H1 (cell line): ENCODE measurements at regions not wholly inside any gene's neighbourhood (a gene's known extent, or its start where the extent isn't known, plus 50 kb on each side); places are given as distances from the start of the nearest gene placed in this dataset.

Experiments
- CTCF ChIA-PET: fragments of 300-600 bp; sonication (Branson Sonifier 250); formaldehyde crosslinking; loops from one replicate; lab custom pipeline; 2021; ENCODE audit not compliant: partially characterized antibody; lab: Charles Lee
- POLR2A ChIA-PET: fragments of 300-600 bp; sonication (Branson Sonifier 250); formaldehyde crosslinking; loops from one replicate; lab custom pipeline; 2021; ENCODE audit warnings: inconsistent platforms; ENCODE audit not compliant: partially characterized antibody; lab: Charles Lee
- DNase-seq, 2 experiments: peaks; one replicate each; pipeline versions ENCODE4 v3.0.0 to v3.0.0-alpha.2; 2010 to 2022; ENCODE audit warnings: low spot score in 2 of 2, low read depth in 1 of 2, mixed read lengths in 1 of 2
- FAIRE-seq: peaks from 2 replicates; lab custom pipeline; 2011; peaks lifted over from hg19 to GRCh38; lab: Jason Lieb, UNC
- H2AFZ ChIP-seq: 2 replicates; pipeline ENCODE4 v1.8.1; 2012; ENCODE audit warnings: low read length, inconsistent platforms
- H2AK5ac ChIP-seq: 2 replicates; pipeline ENCODE4 v1.6.1; 2013; ENCODE audit warnings: low read depth, low read length
- H2BK120ac ChIP-seq: replicated peaks from 2 replicates; pipeline ENCODE3; 2013; ENCODE audit warnings: low read depth, low read length, inconsistent platforms
- H2BK12ac ChIP-seq: 2 replicates; pipeline ENCODE4 v1.6.1; 2013; ENCODE audit warnings: low read depth, low read length
- H2BK15ac ChIP-seq: 2 replicates; pipeline ENCODE4 v1.6.1; 2013; ENCODE audit warnings: low read length
- H2BK20ac ChIP-seq: 2 replicates; pipeline ENCODE4 v1.6.1; 2013; ENCODE audit warnings: low read length
- H2BK5ac ChIP-seq: 2 replicates; pipeline ENCODE4 v1.6.1; 2013; ENCODE audit warnings: low read depth, low read length
- H3K14ac ChIP-seq: 2 replicates; pipeline ENCODE4 v1.6.1; 2013; ENCODE audit warnings: inconsistent platforms; ENCODE audit not compliant: insufficient read length
- H3K18ac ChIP-seq: 2 replicates; pipeline ENCODE4 v1.6.1; 2013; ENCODE audit warnings: low read length; ENCODE audit errors: extremely low read depth
- H3K23ac ChIP-seq: 2 replicates; pipeline ENCODE4 v1.6.1; 2013; ENCODE audit warnings: inconsistent platforms; ENCODE audit not compliant: insufficient read length
- H3K23me2 ChIP-seq: 2 replicates; pipeline ENCODE4 v1.6.1; 2013; ENCODE audit warnings: low read depth, low read length
- H3K27ac ChIP-seq: 2 replicates; pipeline ENCODE4 v1.6.1; 2011; ENCODE audit warnings: low read depth, low read length, inconsistent platforms
- H3K27me3 ChIP-seq, 4 experiments: replicated peaks in 1 of 4; 1 replicate in 1 of 4; 2 replicates in 3 of 4; pipeline versions ENCODE4 v1.6.1 to v1.8.1; 2011 to 2013; ENCODE audit warnings: low read length in 3 of 4, mild to moderate bottlenecking in 3 of 4, inconsistent platforms in 2 of 4, mixed read lengths in 2 of 4, moderate library complexity in 1 of 4; ENCODE audit not compliant: control insufficient read depth in 3 of 4, insufficient read depth in 3 of 4; ENCODE audit errors: extremely low read depth in 1 of 4
- H3K36me3 ChIP-seq, 4 experiments: 2 replicates each; pipeline versions ENCODE4 v1.6.1 to v1.8.1; 2011 to 2013; ENCODE audit warnings: mild to moderate bottlenecking in 4 of 4, low read length in 3 of 4, moderate library complexity in 2 of 4, control low read depth in 1 of 4, inconsistent platforms in 1 of 4; ENCODE audit not compliant: insufficient read depth in 4 of 4, control insufficient read depth in 2 of 4
- H3K4ac ChIP-seq: replicated peaks from 2 replicates; pipeline ENCODE3; 2013; ENCODE audit warnings: low read length, low read depth, mixed read lengths, inconsistent platforms; ENCODE audit not compliant: insufficient read length
- H3K4me1 ChIP-seq, 4 experiments: replicated peaks in 1 of 4; 1 replicate in 1 of 4; 2 replicates in 3 of 4; pipeline versions ENCODE4 v1.6.1 to v1.8.1; 2011 to 2013; ENCODE audit warnings: low read length in 3 of 4, inconsistent platforms in 2 of 4, mixed read lengths in 1 of 4; ENCODE audit not compliant: insufficient read depth in 4 of 4, control insufficient read depth in 3 of 4
- H3K4me2 ChIP-seq, 2 experiments: 2 replicates each; pipeline versions ENCODE4 v1.6.1 to v1.8.1; 2011 to 2013; ENCODE audit warnings: low read depth in 2 of 2, low read length in 2 of 2, control low read depth in 1 of 2, inconsistent platforms in 1 of 2, mild to moderate bottlenecking in 1 of 2; ENCODE audit not compliant: insufficient read depth in 1 of 2
- H3K4me3 ChIP-seq, 4 experiments: fragments of 200-600, 300-600 bp in 1 of 4; sonication (generic), shearing (Covaris generic), sonication (Bioruptor Twin) in 1 of 4; 2 replicates each; pipeline versions ENCODE4 v1.5.1 to v1.8.1; 2011 to 2016; ENCODE audit warnings: low read length in 4 of 4, low read depth in 3 of 4, control low read depth in 2 of 4, inconsistent platforms in 2 of 4, mild to moderate bottlenecking in 2 of 4, mixed read lengths in 1 of 4, moderate library complexity in 1 of 4; ENCODE audit not compliant: insufficient read depth in 2 of 4; ENCODE audit errors: extremely low read depth in 1 of 4
- H3K56ac ChIP-seq: replicated peaks from 2 replicates; pipeline ENCODE3; 2013; ENCODE audit warnings: low read depth, mild to moderate bottlenecking, mixed read lengths, low read length, inconsistent platforms; ENCODE audit not compliant: insufficient read length
- H3K79me1 ChIP-seq: 2 replicates; pipeline ENCODE4 v1.6.1; 2013; ENCODE audit warnings: low read depth, low read length, control low read depth
- H3K79me2 ChIP-seq, 2 experiments: 2 replicates each; pipeline versions ENCODE4 v1.6.1 to v1.8.1; 2012 to 2013; ENCODE audit warnings: low read length in 2 of 2, mild to moderate bottlenecking in 2 of 2, inconsistent platforms in 1 of 2; ENCODE audit not compliant: insufficient read depth in 2 of 2, control insufficient read depth in 1 of 2
- H3K9ac ChIP-seq, 4 experiments: replicated peaks in 1 of 4; 1 replicate in 1 of 4; 2 replicates in 3 of 4; pipeline versions ENCODE4 v1.6.1 to v1.8.1; 2011 to 2013; ENCODE audit warnings: low read depth in 3 of 4, low read length in 3 of 4, control low read depth in 2 of 4, mild to moderate bottlenecking in 2 of 4, moderate library complexity in 2 of 4, inconsistent platforms in 1 of 4; ENCODE audit errors: extremely low read depth in 1 of 4
- H3K9me3 ChIP-seq, 2 experiments: 2 replicates each; pipeline versions ENCODE4 v1.6.1 to v1.8.1; 2012 to 2013; ENCODE audit warnings: mild to moderate bottlenecking in 2 of 2, moderate library complexity in 2 of 2, control low read depth in 1 of 2, inconsistent platforms in 1 of 2, low read depth in 1 of 2, low read length in 1 of 2, mixed read lengths in 1 of 2; ENCODE audit not compliant: insufficient read depth in 2 of 2
- H4K20me1 ChIP-seq, 2 experiments: replicated peaks in 1 of 2; 2 replicates each; pipeline versions ENCODE3 to v1.8.1; 2011 to 2013; ENCODE audit warnings: inconsistent platforms in 2 of 2, low read length in 2 of 2, mild to moderate bottlenecking in 1 of 2; ENCODE audit not compliant: insufficient read depth in 2 of 2, control insufficient read depth in 1 of 2
- H4K5ac ChIP-seq: 2 replicates; pipeline ENCODE4 v1.6.1; 2013; ENCODE audit warnings: low read length, low read depth, mixed read lengths, inconsistent platforms; ENCODE audit not compliant: insufficient read length
- H4K8ac ChIP-seq: 2 replicates; pipeline ENCODE4 v1.8.0; 2013; ENCODE audit warnings: mild to moderate bottlenecking, moderate library complexity, low read length, inconsistent platforms; ENCODE audit not compliant: insufficient read depth; ENCODE audit errors: extremely low read depth
- H4K91ac ChIP-seq: replicated peaks from 2 replicates; pipeline ENCODE3; 2013; ENCODE audit warnings: low read length, mixed read lengths, inconsistent platforms; ENCODE audit not compliant: insufficient read length
- WGBS, 2 experiments: shearing (Covaris generic) in 1 of 2; methylation state at CpG; one replicate each; pipeline versions ENCODE4 v1.1.6 to v1.1.7; 2013 to 2015; ENCODE audit warnings: low lambda C conversion rate in 2 of 2, mixed read lengths in 2 of 2, inconsistent platforms in 1 of 2, low coverage in 1 of 2, missing lambda C conversion rate in 1 of 2; ENCODE audit not compliant: insufficient replicate concordance in 2 of 2, insufficient coverage in 1 of 2, insufficient read length in 1 of 2; ENCODE audit errors: extremely low coverage in 1 of 2, missing lambda C conversion rate in 1 of 2; 5-methylcytosine and 5-hydroxymethylcytosine counted together
- TF ChIP-seq, protein P1 (sequence below): IDR thresholded peaks from 2 replicates; pipeline ENCODE4 v1.6.1; 2012; ENCODE audit warnings: inconsistent platforms

- no peak overlapping the region for H2BK5ac ChIP-seq
- H3K36me3 ChIP-seq = no peaks in the 10 kb centered on the region
- H3K23ac ChIP-seq = no peak overlapping the region
- no peaks in the 10 kb centered on the region for H3K79me1 ChIP-seq
- no peak overlapping the region for H4K5ac ChIP-seq
- H3K27ac ChIP-seq = no peak overlapping the region
- H3K4me3 ChIP-seq = no peak overlapping the region
- H4K20me1 ChIP-seq = no peaks in the 10 kb centered on the region
- H2AK5ac ChIP-seq = no peak overlapping the region
- TF ChIP-seq, protein P1, sequence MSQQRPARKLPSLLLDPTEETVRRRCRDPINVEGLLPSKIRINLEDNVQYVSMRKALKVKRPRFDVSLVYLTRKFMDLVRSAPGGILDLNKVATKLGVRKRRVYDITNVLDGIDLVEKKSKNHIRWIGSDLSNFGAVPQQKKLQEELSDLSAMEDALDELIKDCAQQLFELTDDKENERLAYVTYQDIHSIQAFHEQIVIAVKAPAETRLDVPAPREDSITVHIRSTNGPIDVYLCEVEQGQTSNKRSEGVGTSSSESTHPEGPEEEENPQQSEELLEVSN = no peak
- no peaks in the 10 kb centered on the region for H3K79me2 ChIP-seq
- no peak overlapping the region for H4K8ac ChIP-seq
- H3K4me2 ChIP-seq = no peak overlapping the region
- FAIRE-seq (no peak), DNase-seq (no peak)
- H3K4ac ChIP-seq = no peak overlapping the region
- H3K56ac ChIP-seq = no peak overlapping the region
- H2AFZ ChIP-seq = no peak overlapping the region
- ChIA-PET POLR2A (no interaction called here), CTCF (no interaction called here)
- H2BK120ac ChIP-seq = no peak overlapping the region
- no peak overlapping the region for H2BK20ac ChIP-seq
- H2BK12ac ChIP-seq = no peak overlapping the region
- peaks cover 0 to 3% (median under 1%) of the 10 kb centered on the region in 4 experiments; a peak in 3 of 7 replicates for H3K4me1 ChIP-seq
- H3K27me3 ChIP-seq = no peaks in the 10 kb centered on the region
- H3K14ac ChIP-seq = no peak overlapping the region
- no peak overlapping the region for H3K18ac ChIP-seq
- no peak overlapping the region for H4K91ac ChIP-seq
- no peak overlapping the region for H3K9ac ChIP-seq
- WGBS, 2 experiments = 93% methylated on average over 4 of the region's 4 CpGs; no CpG with 5 or more reads in 1 of the 2 experiments
- no peaks in the 10 kb centered on the region; the same call in 1 of the 2 replicates for H3K23me2 ChIP-seq
- no peak overlapping the region for H2BK15ac ChIP-seq
- no peaks in the 10 kb centered on the region for H3K9me3 ChIP-seq
Measured at GRCh38 chr13:73244467-73244866, 185.7 kb downstream of the KLF5 start.
